ENCODE measurements at regions not wholly inside any gene's neighbourhood (a gene's known extent, or its start where the extent isn't known, plus 50 kb on each side); places are given as distances from the start of the nearest gene placed in this dataset.

- no peaks in the 10 kb centered on the region for H3K79me2 ChIP-seq (ENCODE audit: insufficient read depth, low read length)
- H3K27me3 ChIP-seq (ENCODE audit: insufficient read depth, low read length, poor library complexity, severe bottlenecking) = no peaks in the 10 kb centered on the region
- H3K4me1 ChIP-seq (ENCODE audit: insufficient read depth, low read length, poor library complexity, severe bottlenecking) = no peaks in the 10 kb centered on the region
- H4K20me1 ChIP-seq (ENCODE audit: insufficient read depth, low read length, poor library complexity, severe bottlenecking) = no peaks in the 10 kb centered on the region
- H2AFZ ChIP-seq (ENCODE audit: low read length) = no peak overlapping the region
- no peaks in the 10 kb centered on the region for H3F3A ChIP-seq (ENCODE audit: low read depth)
- H3K9ac ChIP-seq (ENCODE audit: low read depth, low read length, poor library complexity, severe bottlenecking) = no peak overlapping the region
- H3K36me3 ChIP-seq (ENCODE audit: insufficient read depth, low read length) = no peaks in the 10 kb centered on the region
- H3K9me2 ChIP-seq (replicated peaks; ENCODE audit: low read depth, low read length) = no peaks in the 10 kb centered on the region
- no peak overlapping the region for H3K4me3 ChIP-seq (ENCODE audit: low read length, poor library complexity, severe bottlenecking)
- H3K9me3 ChIP-seq (ENCODE audit: insufficient read depth, low read depth, low read length) = no peaks in the 10 kb centered on the region
- TF ChIP-seq EZH2phosphoT487 (IDR thresholded peaks at IDR 0.05; ENCODE audit: borderline replicate concordance) (no peak), CTCF (conservative IDR thresholded peaks at IDR 0.05; ENCODE audit: low read length) (no peak)
- no peak overlapping the region for H3K4me2 ChIP-seq (ENCODE audit: low read depth, low read length, poor library complexity, severe bottlenecking)
Observed at GRCh38 chr9:78539904-78540303, 243.0 kb downstream of the PSAT1 start.

DNA sequence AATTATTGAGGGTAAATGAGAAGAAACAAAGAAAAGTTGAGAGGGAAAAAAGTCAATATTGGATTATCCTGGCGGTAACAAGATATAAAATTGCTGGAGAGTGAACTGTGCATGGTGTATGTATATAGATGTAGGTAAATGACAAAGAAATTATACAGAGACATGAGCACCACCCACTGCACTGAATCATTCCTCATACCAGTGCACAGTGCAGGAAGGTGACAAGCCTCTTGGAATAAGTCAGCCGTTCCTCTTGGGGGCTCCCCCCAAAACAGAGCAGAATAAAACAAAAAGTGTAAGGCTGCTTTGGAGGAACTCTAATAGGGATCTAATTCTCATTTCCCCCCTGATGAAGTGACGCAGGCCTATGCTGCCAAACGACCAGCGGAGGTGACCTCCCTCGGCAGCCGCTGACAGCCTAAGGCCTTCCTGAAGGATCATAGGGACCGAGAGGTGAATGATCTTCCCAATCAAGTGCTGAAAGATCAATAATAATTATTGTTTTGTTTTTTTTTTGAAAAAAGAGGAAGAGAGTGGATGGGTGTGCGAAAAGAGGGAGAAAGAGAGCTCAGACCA lies 245.0 kb downstream of the PSAT1 start:
- no peaks in the 10 kb centered on the region for H3K4me1 ChIP-seq (ENCODE audit: insufficient read depth, low read length, poor library complexity, severe bottlenecking)
- H4K20me1 ChIP-seq (ENCODE audit: insufficient read depth, low read length, poor library complexity, severe bottlenecking) = no peaks in the 10 kb centered on the region
- no peak overlapping the region for H3K9ac ChIP-seq (ENCODE audit: low read depth, low read length, poor library complexity, severe bottlenecking)
- no peak for TF ChIP-seq EZH2phosphoT487 (IDR thresholded peaks at IDR 0.05; ENCODE audit: borderline replicate concordance)
- TF ChIP-seq CTCF (conservative IDR thresholded peaks at IDR 0.05; ENCODE audit: low read length) = no peak
- no peaks in the 10 kb centered on the region for H3K27me3 ChIP-seq (ENCODE audit: insufficient read depth, low read length, poor library complexity, severe bottlenecking)
- no peak overlapping the region for H3K4me2 ChIP-seq (ENCODE audit: low read depth, low read length, poor library complexity, severe bottlenecking)
- no peaks in the 10 kb centered on the region for H3K9me3 ChIP-seq (ENCODE audit: insufficient read depth, low read depth, low read length)
- no peaks in the 10 kb centered on the region for H3K36me3 ChIP-seq (ENCODE audit: insufficient read depth, low read length)
- H3K9me2 ChIP-seq (replicated peaks; ENCODE audit: low read depth, low read length) = no peaks in the 10 kb centered on the region
- no peak overlapping the region for H3K4me3 ChIP-seq (ENCODE audit: low read length, poor library complexity, severe bottlenecking)
- no peaks in the 10 kb centered on the region for H3K79me2 ChIP-seq (ENCODE audit: insufficient read depth, low read length)
- no peak overlapping the region for H2AFZ ChIP-seq (ENCODE audit: low read length)
- H3F3A ChIP-seq (ENCODE audit: low read depth) = no peaks in the 10 kb centered on the region

DNA sequence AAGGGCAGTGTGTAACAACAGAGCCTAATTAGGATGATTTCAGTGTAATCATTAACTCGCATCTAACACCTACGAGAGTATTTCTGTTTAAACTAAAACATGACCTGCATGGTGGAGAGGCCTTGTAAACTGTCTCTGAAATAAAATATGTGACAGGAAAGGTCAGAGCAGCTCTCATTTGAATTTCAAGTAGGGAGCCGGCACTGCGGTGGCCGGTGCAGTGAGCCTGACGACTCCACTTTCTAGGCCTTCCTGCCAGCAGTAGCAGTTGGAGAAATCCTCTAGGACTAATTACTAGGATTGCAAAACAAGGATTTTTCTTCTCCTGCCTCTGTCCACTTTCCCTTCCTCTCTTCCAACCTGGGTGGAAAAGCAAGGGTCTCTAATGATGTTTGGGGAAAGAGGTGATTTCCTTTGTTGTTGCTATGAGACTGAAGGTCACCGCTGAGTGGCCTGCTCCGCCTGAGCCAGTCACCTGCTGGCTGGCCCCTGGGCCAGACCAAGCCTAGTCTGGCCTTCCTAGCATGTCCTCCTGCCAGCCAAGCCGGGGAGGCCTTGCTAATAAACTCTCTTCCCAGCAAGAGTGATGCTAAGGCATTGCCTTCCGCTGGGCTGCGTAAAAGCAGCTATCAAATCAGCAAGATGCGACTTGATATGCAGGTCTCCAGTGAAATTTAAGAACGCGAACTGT lies 245.7 kb downstream of the PSAT1 start:
- Histone ChIP-seq H3K9me3 (ENCODE audit: insufficient read depth, low read depth, low read length) (no peaks in the 10 kb centered on the region), H3K36me3 (ENCODE audit: insufficient read depth, low read length) (no peaks in the 10 kb centered on the region), H3K4me1 (ENCODE audit: insufficient read depth, low read length, poor library complexity, severe bottlenecking) (peaks cover 4% of the 10 kb centered on the region), H2AFZ (ENCODE audit: low read length) (no peak overlapping the region), H3K9me2 (replicated peaks; ENCODE audit: low read depth, low read length) (no peaks in the 10 kb centered on the region), H3F3A (ENCODE audit: low read depth) (no peaks in the 10 kb centered on the region), H3K9ac (ENCODE audit: low read depth, low read length, poor library complexity, severe bottlenecking) (no peak overlapping the region), H3K79me2 (ENCODE audit: insufficient read depth, low read length) (no peaks in the 10 kb centered on the region), H3K4me2 (ENCODE audit: low read depth, low read length, poor library complexity, severe bottlenecking) (no peak overlapping the region), H3K4me3 (ENCODE audit: low read length, poor library complexity, severe bottlenecking) (no peak overlapping the region), H4K20me1 (ENCODE audit: insufficient read depth, low read length, poor library complexity, severe bottlenecking) (no peaks in the 10 kb centered on the region), H3K27me3 (ENCODE audit: insufficient read depth, low read length, poor library complexity, severe bottlenecking) (no peaks in the 10 kb centered on the region)
- TF ChIP-seq EZH2phosphoT487 (IDR thresholded peaks at IDR 0.05; ENCODE audit: borderline replicate concordance) = no peak
- TF ChIP-seq CTCF (conservative IDR thresholded peaks at IDR 0.05; ENCODE audit: low read length) = no peak
